ENCODE measurements at regions not wholly inside any gene's neighbourhood (a gene's known extent, or its start where the extent isn't known, plus 50 kb on each side); places are given as distances from the start of the nearest gene placed in this dataset.

- no peaks in the 10 kb centered on the region for H3K4me1 ChIP-seq (ENCODE audit: control insufficient read depth, insufficient read depth, low read length)
- no peak overlapping the region for H3K4me3 ChIP-seq (ENCODE audit: low read depth, low read length)
- H3K36me3 ChIP-seq (ENCODE audit: control insufficient read depth in 2 of 2, insufficient read depth in 1 of 2, low read length in 2 of 2), result no peaks in the 10 kb centered on the region
- CTCF ChIA-PET, result no interaction called here
- H3K9me3 ChIP-seq (ENCODE audit: control insufficient read depth, insufficient read depth, low read depth, low read length), result no peaks in the 10 kb centered on the region
- POLR2A ChIA-PET, result no interaction called here
- TF ChIP-seq SCRT2 (tag by site-specific recombination; IDR thresholded peaks at IDR 0.05) (no peak), ZNF530 (tag by site-specific recombination; IDR thresholded peaks at IDR 0.05; ENCODE audit: low read depth) (no peak), KLF10 (tag by site-specific recombination; IDR thresholded peaks at IDR 0.05) (no peak), ZNF76 (tag by site-specific recombination; IDR thresholded peaks at IDR 0.05; ENCODE audit: borderline replicate concordance, low read depth) (no peak), ZNF404 (tag by site-specific recombination; IDR thresholded peaks at IDR 0.05) (no peak), ZNF280C (tag by site-specific recombination; IDR thresholded peaks at IDR 0.05) (no peak), ZNF324 (tag by site-specific recombination; IDR thresholded peaks at IDR 0.05) (no peak), HOXC10 (CRISPR knock-in tag; IDR thresholded peaks at IDR 0.05) (no peak), OSR2 (tag by site-specific recombination; IDR thresholded peaks at IDR 0.05) (no peak), ZNF518A (tag by site-specific recombination; conservative IDR thresholded peaks at IDR 0.05; ENCODE audit: low read depth) (no peak), ZNF558 (tag by site-specific recombination; IDR thresholded peaks at IDR 0.05) (no peak), ZNF114 (tag by site-specific recombination; IDR thresholded peaks at IDR 0.05) (no peak), GLIS1 (tag by site-specific recombination; IDR thresholded peaks at IDR 0.05) (no peak), ZNF701 (tag by site-specific recombination; IDR thresholded peaks at IDR 0.05) (no peak), MEIS1 (CRISPR knock-in tag; IDR thresholded peaks at IDR 0.05; ENCODE audit: borderline replicate concordance) (no peak), ZBTB44 (tag by site-specific recombination; IDR thresholded peaks at IDR 0.05) (no peak), ZBTB7A (tag by site-specific recombination; IDR thresholded peaks at IDR 0.05; ENCODE audit: low read depth) (no peak)
- no peak overlapping the region for H3K27ac ChIP-seq (ENCODE audit: extremely low read depth, low read depth, low read length)
Observed at GRCh38 chr2:16215902-16216557, 275.7 kb downstream of the MYCN start.

GRCh38 chr2:16214861-16215260 is 274.5 kb downstream of the MYCN start:
- Histone ChIP-seq H3K4me3 (ENCODE audit: low read depth, low read length) (no peak overlapping the region), H3K36me3 (ENCODE audit: control insufficient read depth in 2 of 2, insufficient read depth in 1 of 2, low read length in 2 of 2) (no peaks in the 10 kb centered on the region), H3K9me3 (ENCODE audit: control insufficient read depth, insufficient read depth, low read depth, low read length) (no peaks in the 10 kb centered on the region), H3K4me1 (ENCODE audit: control insufficient read depth, insufficient read depth, low read length) (no peaks in the 10 kb centered on the region), H3K27ac (ENCODE audit: extremely low read depth, low read depth, low read length) (no peak overlapping the region)
- ChIA-PET POLR2A (no interaction called here), CTCF (no interaction called here)
- TF ChIP-seq ZNF266 (tag by site-specific recombination; IDR thresholded peaks at IDR 0.05; ENCODE audit: low read depth), result no peak
- no peak for TF ChIP-seq PATZ1 (tag by site-specific recombination; IDR thresholded peaks at IDR 0.05)
- no peak for TF ChIP-seq ZNF292 (tag by site-specific recombination; IDR thresholded peaks at IDR 0.05; ENCODE audit: borderline replicate concordance, low read depth)
- no peak for TF ChIP-seq ZNF398 (tag by site-specific recombination; IDR thresholded peaks at IDR 0.05)
